H1 (cell line): ENCODE measurements at regions not wholly inside any gene's neighbourhood (a gene's known extent, or its start where the extent isn't known, plus 50 kb on each side); places are given as distances from the start of the nearest gene placed in this dataset.

Experiments used
- CTCF ChIA-PET: fragments of 300-600 bp; sonication (Branson Sonifier 250); formaldehyde crosslinking; loops from one replicate; lab custom pipeline; 2021; ENCODE audit not compliant: partially characterized antibody; lab: Charles Lee
- POLR2A ChIA-PET: fragments of 300-600 bp; sonication (Branson Sonifier 250); formaldehyde crosslinking; loops from one replicate; lab custom pipeline; 2021; ENCODE audit warnings: inconsistent platforms; ENCODE audit not compliant: partially characterized antibody; lab: Charles Lee
- DNase-seq, 2 experiments: peaks; one replicate each; pipeline versions ENCODE4 v3.0.0 to v3.0.0-alpha.2; 2010 to 2022; ENCODE audit warnings: low spot score in 2 of 2, low read depth in 1 of 2, mixed read lengths in 1 of 2
- FAIRE-seq: peaks from 2 replicates; lab custom pipeline; 2011; peaks lifted over from hg19 to GRCh38; lab: Jason Lieb, UNC
- H2AFZ ChIP-seq: 2 replicates; pipeline ENCODE4 v1.8.1; 2012; ENCODE audit warnings: low read length, inconsistent platforms
- H2AK5ac ChIP-seq: 2 replicates; pipeline ENCODE4 v1.6.1; 2013; ENCODE audit warnings: low read depth, low read length
- H2BK120ac ChIP-seq: replicated peaks from 2 replicates; pipeline ENCODE3; 2013; ENCODE audit warnings: low read depth, low read length, inconsistent platforms
- H2BK12ac ChIP-seq: 2 replicates; pipeline ENCODE4 v1.6.1; 2013; ENCODE audit warnings: low read depth, low read length
- H2BK15ac ChIP-seq: 2 replicates; pipeline ENCODE4 v1.6.1; 2013; ENCODE audit warnings: low read length
- H2BK20ac ChIP-seq: 2 replicates; pipeline ENCODE4 v1.6.1; 2013; ENCODE audit warnings: low read length
- H2BK5ac ChIP-seq: 2 replicates; pipeline ENCODE4 v1.6.1; 2013; ENCODE audit warnings: low read depth, low read length
- H3K14ac ChIP-seq: 2 replicates; pipeline ENCODE4 v1.6.1; 2013; ENCODE audit warnings: inconsistent platforms; ENCODE audit not compliant: insufficient read length
- H3K18ac ChIP-seq: 2 replicates; pipeline ENCODE4 v1.6.1; 2013; ENCODE audit warnings: low read length; ENCODE audit errors: extremely low read depth
- H3K23ac ChIP-seq: 2 replicates; pipeline ENCODE4 v1.6.1; 2013; ENCODE audit warnings: inconsistent platforms; ENCODE audit not compliant: insufficient read length
- H3K23me2 ChIP-seq: 2 replicates; pipeline ENCODE4 v1.6.1; 2013; ENCODE audit warnings: low read depth, low read length
- H3K27ac ChIP-seq: 2 replicates; pipeline ENCODE4 v1.6.1; 2011; ENCODE audit warnings: low read depth, low read length, inconsistent platforms
- H3K27me3 ChIP-seq, 4 experiments: replicated peaks in 1 of 4; 1 replicate in 1 of 4; 2 replicates in 3 of 4; pipeline versions ENCODE4 v1.6.1 to v1.8.1; 2011 to 2013; ENCODE audit warnings: low read length in 3 of 4, mild to moderate bottlenecking in 3 of 4, inconsistent platforms in 2 of 4, mixed read lengths in 2 of 4, moderate library complexity in 1 of 4; ENCODE audit not compliant: control insufficient read depth in 3 of 4, insufficient read depth in 3 of 4; ENCODE audit errors: extremely low read depth in 1 of 4
- H3K36me3 ChIP-seq, 4 experiments: 2 replicates each; pipeline versions ENCODE4 v1.6.1 to v1.8.1; 2011 to 2013; ENCODE audit warnings: mild to moderate bottlenecking in 4 of 4, low read length in 3 of 4, moderate library complexity in 2 of 4, control low read depth in 1 of 4, inconsistent platforms in 1 of 4; ENCODE audit not compliant: insufficient read depth in 4 of 4, control insufficient read depth in 2 of 4
- H3K4ac ChIP-seq: replicated peaks from 2 replicates; pipeline ENCODE3; 2013; ENCODE audit warnings: low read length, low read depth, mixed read lengths, inconsistent platforms; ENCODE audit not compliant: insufficient read length
- H3K4me1 ChIP-seq, 4 experiments: replicated peaks in 1 of 4; 1 replicate in 1 of 4; 2 replicates in 3 of 4; pipeline versions ENCODE4 v1.6.1 to v1.8.1; 2011 to 2013; ENCODE audit warnings: low read length in 3 of 4, inconsistent platforms in 2 of 4, mixed read lengths in 1 of 4; ENCODE audit not compliant: insufficient read depth in 4 of 4, control insufficient read depth in 3 of 4
- H3K4me2 ChIP-seq, 2 experiments: 2 replicates each; pipeline versions ENCODE4 v1.6.1 to v1.8.1; 2011 to 2013; ENCODE audit warnings: low read depth in 2 of 2, low read length in 2 of 2, control low read depth in 1 of 2, inconsistent platforms in 1 of 2, mild to moderate bottlenecking in 1 of 2; ENCODE audit not compliant: insufficient read depth in 1 of 2
- H3K4me3 ChIP-seq, 4 experiments: fragments of 200-600, 300-600 bp in 1 of 4; sonication (generic), shearing (Covaris generic), sonication (Bioruptor Twin) in 1 of 4; 2 replicates each; pipeline versions ENCODE4 v1.5.1 to v1.8.1; 2011 to 2016; ENCODE audit warnings: low read length in 4 of 4, low read depth in 3 of 4, control low read depth in 2 of 4, inconsistent platforms in 2 of 4, mild to moderate bottlenecking in 2 of 4, mixed read lengths in 1 of 4, moderate library complexity in 1 of 4; ENCODE audit not compliant: insufficient read depth in 2 of 4; ENCODE audit errors: extremely low read depth in 1 of 4
- H3K56ac ChIP-seq: replicated peaks from 2 replicates; pipeline ENCODE3; 2013; ENCODE audit warnings: low read depth, mild to moderate bottlenecking, mixed read lengths, low read length, inconsistent platforms; ENCODE audit not compliant: insufficient read length
- H3K79me1 ChIP-seq: 2 replicates; pipeline ENCODE4 v1.6.1; 2013; ENCODE audit warnings: low read depth, low read length, control low read depth
- H3K79me2 ChIP-seq, 2 experiments: 2 replicates each; pipeline versions ENCODE4 v1.6.1 to v1.8.1; 2012 to 2013; ENCODE audit warnings: low read length in 2 of 2, mild to moderate bottlenecking in 2 of 2, inconsistent platforms in 1 of 2; ENCODE audit not compliant: insufficient read depth in 2 of 2, control insufficient read depth in 1 of 2
- H3K9ac ChIP-seq, 4 experiments: replicated peaks in 1 of 4; 1 replicate in 1 of 4; 2 replicates in 3 of 4; pipeline versions ENCODE4 v1.6.1 to v1.8.1; 2011 to 2013; ENCODE audit warnings: low read depth in 3 of 4, low read length in 3 of 4, control low read depth in 2 of 4, mild to moderate bottlenecking in 2 of 4, moderate library complexity in 2 of 4, inconsistent platforms in 1 of 4; ENCODE audit errors: extremely low read depth in 1 of 4
- H3K9me3 ChIP-seq, 2 experiments: 2 replicates each; pipeline versions ENCODE4 v1.6.1 to v1.8.1; 2012 to 2013; ENCODE audit warnings: mild to moderate bottlenecking in 2 of 2, moderate library complexity in 2 of 2, control low read depth in 1 of 2, inconsistent platforms in 1 of 2, low read depth in 1 of 2, low read length in 1 of 2, mixed read lengths in 1 of 2; ENCODE audit not compliant: insufficient read depth in 2 of 2
- H4K20me1 ChIP-seq, 2 experiments: replicated peaks in 1 of 2; 2 replicates each; pipeline versions ENCODE3 to v1.8.1; 2011 to 2013; ENCODE audit warnings: inconsistent platforms in 2 of 2, low read length in 2 of 2, mild to moderate bottlenecking in 1 of 2; ENCODE audit not compliant: insufficient read depth in 2 of 2, control insufficient read depth in 1 of 2
- H4K5ac ChIP-seq: 2 replicates; pipeline ENCODE4 v1.6.1; 2013; ENCODE audit warnings: low read length, low read depth, mixed read lengths, inconsistent platforms; ENCODE audit not compliant: insufficient read length
- H4K8ac ChIP-seq: 2 replicates; pipeline ENCODE4 v1.8.0; 2013; ENCODE audit warnings: mild to moderate bottlenecking, moderate library complexity, low read length, inconsistent platforms; ENCODE audit not compliant: insufficient read depth; ENCODE audit errors: extremely low read depth
- H4K91ac ChIP-seq: replicated peaks from 2 replicates; pipeline ENCODE3; 2013; ENCODE audit warnings: low read length, mixed read lengths, inconsistent platforms; ENCODE audit not compliant: insufficient read length
- CBX8 ChIP-seq: fragments of 300-800, 300-1000 bp; sonication (generic); IDR thresholded peaks from 2 replicates; pipeline ENCODE4 v1.7.1; 2016; ENCODE audit warnings: low read depth, low read length, borderline replicate concordance
- KDM4A ChIP-seq: IDR thresholded peaks from one replicate; pipeline ENCODE4 v1.7.1; 2012; ENCODE audit warnings: low read depth, mild to moderate bottlenecking, moderate library complexity, low read length, inconsistent platforms; ENCODE audit not compliant: severe bottlenecking
- PHF8 ChIP-seq: fragments of 200-600 bp; sonication (generic); conservative IDR thresholded peaks from 2 replicates; pipeline ENCODE4 v1.7.1; 2012; ENCODE audit warnings: low read depth, mild to moderate bottlenecking, inconsistent platforms, low read length, moderate library complexity
- WGBS, 2 experiments: shearing (Covaris generic) in 1 of 2; methylation state at CpG; one replicate each; pipeline versions ENCODE4 v1.1.6 to v1.1.7; 2013 to 2015; ENCODE audit warnings: low lambda C conversion rate in 2 of 2, mixed read lengths in 2 of 2, inconsistent platforms in 1 of 2, low coverage in 1 of 2, missing lambda C conversion rate in 1 of 2; ENCODE audit not compliant: insufficient replicate concordance in 2 of 2, insufficient coverage in 1 of 2, insufficient read length in 1 of 2; ENCODE audit errors: extremely low coverage in 1 of 2, missing lambda C conversion rate in 1 of 2; 5-methylcytosine and 5-hydroxymethylcytosine counted together

- Histone ChIP-seq H3K23ac (no peak overlapping the region), H3K4me3 (no peak overlapping the region), H4K91ac (no peak overlapping the region), H3K27me3 (no peaks in the 10 kb centered on the region; a peak in 1 of 7 replicates), H3K9me3 (no peaks in the 10 kb centered on the region), H2BK120ac (no peak overlapping the region), H2BK20ac (no peak overlapping the region), H3K79me1 (no peaks in the 10 kb centered on the region), H3K4me2 (no peak overlapping the region), H2BK5ac (no peak overlapping the region), H3K14ac (no peak overlapping the region), H3K56ac (no peak overlapping the region), H3K23me2 (no peaks in the 10 kb centered on the region; the same call in 1 of the 2 replicates), H4K20me1 (no peaks in the 10 kb centered on the region), H2BK15ac (no peak overlapping the region), H3K4me1 (no peaks in the 10 kb centered on the region), H3K4ac (no peak overlapping the region), H4K5ac (no peak overlapping the region), H2AFZ (no peak overlapping the region), H2AK5ac (no peak overlapping the region), H4K8ac (no peak overlapping the region), H3K27ac (no peak overlapping the region), H2BK12ac (no peak overlapping the region), H3K18ac (no peak overlapping the region), H3K9ac (no peak overlapping the region), H3K79me2 (no peaks in the 10 kb centered on the region), H3K36me3 (no peaks in the 10 kb centered on the region)
- POLR2A ChIA-PET: no interaction called here
- 89% methylated on average over 2 of the region's 2 CpGs; no CpG with 5 or more reads in 1 of the 2 experiments for WGBS, 2 experiments
- CTCF ChIA-PET: no interaction called here
- TF ChIP-seq PHF8 (no peak), KDM4A (no peak), CBX8 (no peak)
- DNase-seq (no peak), FAIRE-seq (no peak)
Observed at GRCh38 chr10:89915021-89915420, 213.6 kb downstream of the KIF20B start.
